Stimulated activated CD4-positive, alpha-beta T cell treated with anti-CD3 and anti-CD28 coated beads, Interleukin-2, amount 100 ng/mL, for 48 hours (primary cell): ENCODE measurements at regions not wholly inside any gene's neighbourhood (a gene's known extent, or its start where the extent isn't known, plus 50 kb on each side); places are given as distances from the start of the nearest gene placed in this dataset.

ENCODE experiments used
- DNase-seq, 2 donors: peaks; one replicate each; pipeline ENCODE4 v3.0.0-alpha.2; 2020

GRCh38 chr2:155748131-155748530 lies 584.4 kb downstream of the NR4A2 start:
- no peak for DNase-seq

- no peak for DNase-seq
Observed at GRCh38 chr2:155747531-155747930, 585.0 kb downstream of the NR4A2 start.

GRCh38 chr2:155733091-155733853 lies 599.2 kb downstream of the NR4A2 start:
- DNase-seq: no peak

- DNase-seq: no peak
Observed at GRCh38 chr2:155730804-155731203, 601.7 kb downstream of the NR4A2 start.

- no peak for DNase-seq
Observed at GRCh38 chr2:155727187-155727895, 605.2 kb downstream of the NR4A2 start.

GRCh38 chr2:155722290-155722689 lies 610.2 kb downstream of the NR4A2 start:
- DNase-seq: no peak

GRCh38 chr2:155715705-155716104 lies 616.8 kb downstream of the NR4A2 start:
- DNase-seq: no peak

- DNase-seq: no peak
Observed at GRCh38 chr2:155714983-155715382, 617.5 kb downstream of the NR4A2 start.

GRCh38 chr2:155708071-155708470 lies 624.5 kb downstream of the NR4A2 start:
- no peak for DNase-seq

- no peak for DNase-seq
Observed at GRCh38 chr2:155703917-155704316, 628.6 kb downstream of the NR4A2 start.

GRCh38 chr2:155703048-155703447 lies 629.5 kb downstream of the NR4A2 start:
- DNase-seq: no peak

- no peak for DNase-seq
Observed at GRCh38 chr2:155701721-155702120, 630.8 kb downstream of the NR4A2 start.

- DNase-seq: no peak
Observed at GRCh38 chr2:155696571-155696970, 636.0 kb downstream of the NR4A2 start.

GRCh38 chr2:155695505-155695904 lies 637.0 kb downstream of the NR4A2 start:
- DNase-seq: no peak

- DNase-seq: no peak
Observed at GRCh38 chr2:155692856-155693255, 639.7 kb downstream of the NR4A2 start.

GRCh38 chr2:155692106-155692505 lies 640.4 kb downstream of the NR4A2 start:
- no peak for DNase-seq

GRCh38 chr2:155690785-155691184 lies 641.7 kb downstream of the NR4A2 start:
- no peak for DNase-seq

GRCh38 chr2:155689791-155690190 lies 642.7 kb downstream of the NR4A2 start:
- no peak for DNase-seq

- no peak for DNase-seq
Observed at GRCh38 chr2:155687181-155687580, 645.3 kb downstream of the NR4A2 start.

GRCh38 chr2:155679647-155680046 lies 652.9 kb downstream of the NR4A2 start:
- no peak for DNase-seq

GRCh38 chr2:155675920-155676319 lies 656.6 kb downstream of the NR4A2 start:
- no peak for DNase-seq

- DNase-seq: no peak
Observed at GRCh38 chr2:155665704-155666103, 666.8 kb downstream of the NR4A2 start.

- no peak for DNase-seq
Observed at GRCh38 chr2:155663265-155663664, 669.3 kb downstream of the NR4A2 start.

GRCh38 chr2:155662224-155662623 lies 670.3 kb downstream of the NR4A2 start:
- DNase-seq: no peak

GRCh38 chr2:155653176-155653575 lies 679.3 kb downstream of the NR4A2 start:
- no peak for DNase-seq
